Astrocyte (in vitro differentiated cells and primary cell): ENCODE measurements at regions not wholly inside any gene's neighbourhood (a gene's known extent, or its start where the extent isn't known, plus 50 kb on each side); places are given as distances from the start of the nearest gene placed in this dataset.

Experiments used
- DNase-seq: peaks from one replicate; pipeline ENCODE4 v3.0.0-alpha.2; 2010; ENCODE audit warnings: low read depth
- FAIRE-seq: peaks from 2 replicates; lab custom pipeline; 2011; peaks lifted over from hg19 to GRCh38; lab: Jason Lieb, UNC
- H2AFZ ChIP-seq: 2 replicates; pipeline ENCODE4 v1.6.0; 2012; ENCODE audit warnings: low read depth, low read length, inconsistent platforms
- H3K27ac ChIP-seq: 2 replicates; pipeline ENCODE4 v1.5.1; 2011; ENCODE audit warnings: low read depth, low read length, inconsistent platforms
- H3K27me3 ChIP-seq: 2 replicates; pipeline ENCODE4 v1.6.0; 2011; ENCODE audit warnings: low read length, inconsistent platforms; ENCODE audit not compliant: insufficient read depth
- H3K36me3 ChIP-seq: 2 replicates; pipeline ENCODE4 v1.5.1; 2011; ENCODE audit warnings: low read length, inconsistent platforms; ENCODE audit not compliant: insufficient read depth
- H3K4me1 ChIP-seq: 2 replicates; pipeline ENCODE4 v1.5.1; 2011; ENCODE audit warnings: low read length, inconsistent platforms; ENCODE audit not compliant: insufficient read depth
- H3K4me2 ChIP-seq: 2 replicates; pipeline ENCODE4 v1.6.0; 2012; ENCODE audit warnings: low read length, inconsistent platforms
- H3K4me3 ChIP-seq: 2 replicates; pipeline ENCODE4 v1.5.1; 2011; ENCODE audit warnings: low read depth, mild to moderate bottlenecking, low read length, inconsistent platforms; ENCODE audit not compliant: insufficient read depth
- H3K79me2 ChIP-seq: 2 replicates; pipeline ENCODE4 v1.6.0; 2012; ENCODE audit warnings: mild to moderate bottlenecking, low read length, inconsistent platforms; ENCODE audit not compliant: insufficient read depth
- H3K9ac ChIP-seq: 2 replicates; pipeline ENCODE4 v1.6.0; 2012; ENCODE audit warnings: mild to moderate bottlenecking, low read length, inconsistent platforms
- H3K9me3 ChIP-seq: 2 replicates; pipeline ENCODE4 v1.5.1; 2012; ENCODE audit warnings: low read depth, mild to moderate bottlenecking, low read length, inconsistent platforms; ENCODE audit not compliant: insufficient read depth
- H4K20me1 ChIP-seq: 2 replicates; pipeline ENCODE4 v1.6.0; 2012; ENCODE audit warnings: low read length, inconsistent platforms; ENCODE audit not compliant: insufficient read depth
- H3K27ac Mint-ChIP-seq: one replicate; pipeline ENCODE4 v1.8.0; 2021; ENCODE audit warnings: mild to moderate bottlenecking, mixed read lengths; ENCODE audit not compliant: unreplicated experiment
- H3K27me3 Mint-ChIP-seq: one replicate; pipeline ENCODE4 v1.8.0; 2021; ENCODE audit warnings: low read depth, mixed read lengths; ENCODE audit not compliant: unreplicated experiment
- H3K36me3 Mint-ChIP-seq: one replicate; pipeline ENCODE4 v1.8.0; 2021; ENCODE audit warnings: low read depth, mixed read lengths; ENCODE audit not compliant: unreplicated experiment
- H3K4me1 Mint-ChIP-seq: one replicate; pipeline ENCODE4 v1.8.0; 2021; ENCODE audit warnings: low read depth, mixed read lengths; ENCODE audit not compliant: unreplicated experiment
- H3K4me3 Mint-ChIP-seq: one replicate; pipeline ENCODE4 v1.8.0; 2021; ENCODE audit warnings: mild to moderate bottlenecking, moderate library complexity, mixed read lengths; ENCODE audit not compliant: unreplicated experiment
- H3K9me3 Mint-ChIP-seq: one replicate; pipeline ENCODE4 v1.8.0; 2021; ENCODE audit warnings: mild to moderate bottlenecking, mixed read lengths; ENCODE audit not compliant: unreplicated experiment
- EZH2 ChIP-seq: IDR thresholded peaks from 2 replicates; pipeline ENCODE4 v1.6.1; 2012; ENCODE audit warnings: mild to moderate bottlenecking, low read length, inconsistent platforms; ENCODE audit not compliant: insufficient read depth
- TF ChIP-seq, protein P1 (sequence below): IDR thresholded peaks from 2 replicates; pipeline ENCODE4 v1.5.1; 2011; ENCODE audit warnings: low read depth, mild to moderate bottlenecking, inconsistent platforms, low read length, moderate library complexity; ENCODE audit not compliant: insufficient read depth

DNA sequence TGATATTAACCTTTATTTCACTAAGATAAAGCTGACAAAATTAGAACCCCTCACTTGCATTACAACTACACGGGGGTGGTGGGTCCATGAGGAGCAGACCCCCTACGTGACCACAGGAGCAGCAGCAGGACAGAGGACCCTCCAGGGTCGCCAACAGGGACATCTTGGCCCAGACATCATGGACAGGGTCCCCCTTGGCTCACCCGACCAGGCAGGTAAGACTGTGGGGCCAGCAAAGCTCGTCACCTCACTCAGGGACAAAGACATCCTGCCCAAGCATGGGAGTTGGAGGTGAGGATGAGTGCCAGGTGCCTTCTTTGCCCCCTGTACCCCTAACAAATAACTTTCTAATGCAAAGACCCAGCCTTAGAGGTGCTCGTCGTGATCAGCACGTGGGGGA lies 111.3 kb upstream of the RAB6C start:
- Histone ChIP-seq H3K79me2 (no peaks in the 10 kb centered on the region), H3K4me3 (no peak overlapping the region), H3K9me3 (no peaks in the 10 kb centered on the region), H3K27me3 (no peaks in the 10 kb centered on the region), H3K4me1 (no peaks in the 10 kb centered on the region), H2AFZ (no peak overlapping the region), H4K20me1 (no peaks in the 10 kb centered on the region), H3K9ac (no peak overlapping the region), H3K36me3 (no peaks in the 10 kb centered on the region), H3K4me2 (no peak overlapping the region), H3K27ac (no peak overlapping the region)
- no peaks in the 10 kb centered on the region for H3K9me3 Mint-ChIP-seq
- FAIRE-seq (no peak), DNase-seq (no peak)
- TF ChIP-seq EZH2, result no peak
- TF ChIP-seq, protein P1, sequence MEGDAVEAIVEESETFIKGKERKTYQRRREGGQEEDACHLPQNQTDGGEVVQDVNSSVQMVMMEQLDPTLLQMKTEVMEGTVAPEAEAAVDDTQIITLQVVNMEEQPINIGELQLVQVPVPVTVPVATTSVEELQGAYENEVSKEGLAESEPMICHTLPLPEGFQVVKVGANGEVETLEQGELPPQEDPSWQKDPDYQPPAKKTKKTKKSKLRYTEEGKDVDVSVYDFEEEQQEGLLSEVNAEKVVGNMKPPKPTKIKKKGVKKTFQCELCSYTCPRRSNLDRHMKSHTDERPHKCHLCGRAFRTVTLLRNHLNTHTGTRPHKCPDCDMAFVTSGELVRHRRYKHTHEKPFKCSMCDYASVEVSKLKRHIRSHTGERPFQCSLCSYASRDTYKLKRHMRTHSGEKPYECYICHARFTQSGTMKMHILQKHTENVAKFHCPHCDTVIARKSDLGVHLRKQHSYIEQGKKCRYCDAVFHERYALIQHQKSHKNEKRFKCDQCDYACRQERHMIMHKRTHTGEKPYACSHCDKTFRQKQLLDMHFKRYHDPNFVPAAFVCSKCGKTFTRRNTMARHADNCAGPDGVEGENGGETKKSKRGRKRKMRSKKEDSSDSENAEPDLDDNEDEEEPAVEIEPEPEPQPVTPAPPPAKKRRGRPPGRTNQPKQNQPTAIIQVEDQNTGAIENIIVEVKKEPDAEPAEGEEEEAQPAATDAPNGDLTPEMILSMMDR, result no peak
- no peaks in the 10 kb centered on the region for H3K27me3 Mint-ChIP-seq
- no peak overlapping the region for H3K27ac Mint-ChIP-seq
- no peak overlapping the region for H3K4me3 Mint-ChIP-seq
- no peaks in the 10 kb centered on the region for H3K36me3 Mint-ChIP-seq
- no peaks in the 10 kb centered on the region for H3K4me1 Mint-ChIP-seq

DNA sequence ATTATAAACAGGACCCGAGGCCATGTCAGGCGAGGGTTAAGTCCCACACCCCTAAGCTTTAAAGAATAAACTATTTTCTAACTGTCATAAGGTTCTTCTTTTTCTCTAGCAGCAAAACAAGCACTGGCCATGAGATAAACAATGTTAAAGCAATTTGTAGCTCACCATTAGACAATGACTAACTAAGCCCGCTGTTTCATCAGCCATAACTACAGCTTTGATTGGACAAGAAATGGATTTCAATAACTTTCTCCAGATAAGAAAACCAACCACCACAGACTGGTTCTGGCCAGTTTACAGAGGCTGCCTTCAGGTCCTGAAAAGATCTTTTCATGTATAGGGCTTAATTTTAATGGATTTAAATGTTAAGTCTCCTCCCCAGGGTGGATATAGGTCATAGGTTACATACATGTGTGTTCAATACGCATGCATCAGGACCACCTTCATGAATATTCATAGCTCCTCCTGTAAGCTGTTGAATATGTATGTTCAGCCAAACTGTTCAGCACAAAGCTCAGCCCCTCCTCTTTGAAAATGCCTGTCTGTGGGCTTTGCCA lies 108.7 kb upstream of the RAB6C start:
- peaks cover 2% of the 10 kb centered on the region for H3K27me3 Mint-ChIP-seq
- no peaks in the 10 kb centered on the region for H4K20me1 ChIP-seq
- no peak for FAIRE-seq
- H3K9me3 ChIP-seq, result no peaks in the 10 kb centered on the region
- no peak overlapping the region for H3K4me3 ChIP-seq
- TF ChIP-seq, protein P1, result no peak
- TF ChIP-seq EZH2, result no peak
- H3K9ac ChIP-seq, result no peak overlapping the region
- H3K27me3 ChIP-seq, result no peaks in the 10 kb centered on the region
- no peak overlapping the region for H3K4me2 ChIP-seq
- no peaks in the 10 kb centered on the region for H3K4me1 Mint-ChIP-seq
- no peaks in the 10 kb centered on the region for H3K36me3 Mint-ChIP-seq
- DNase-seq, result no peak
- H3K4me1 ChIP-seq, result no peaks in the 10 kb centered on the region
- no peaks in the 10 kb centered on the region for H3K36me3 ChIP-seq
- H2AFZ ChIP-seq, result no peak overlapping the region
- H3K27ac ChIP-seq, result no peak overlapping the region
- H3K9me3 Mint-ChIP-seq, result no peaks in the 10 kb centered on the region
- H3K27ac Mint-ChIP-seq, result peak overlapping the region; percentile 31
- H3K4me3 Mint-ChIP-seq, result no peak overlapping the region
- H3K79me2 ChIP-seq, result no peaks in the 10 kb centered on the region

DNA sequence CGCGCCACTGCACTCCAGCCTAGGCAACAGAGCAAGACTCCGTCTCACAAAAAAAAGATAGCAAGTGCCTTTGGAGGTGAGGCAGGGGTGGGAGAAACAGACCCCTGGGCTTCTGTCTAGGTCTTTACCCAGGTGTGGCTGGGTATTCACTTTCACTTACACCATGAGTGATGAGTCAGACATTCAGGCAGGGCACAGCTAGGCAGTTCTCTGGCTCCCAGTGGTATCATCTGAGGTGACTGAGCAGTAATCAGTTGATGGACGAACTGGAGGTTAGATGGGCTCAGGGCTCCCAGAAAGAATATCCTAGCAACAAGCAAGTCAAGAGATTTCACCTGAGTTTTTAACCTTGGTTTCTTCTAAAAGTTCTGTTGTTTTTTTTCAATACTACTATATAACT lies 107.0 kb upstream of the RAB6C start:
- Histone ChIP-seq H3K9ac (no peak overlapping the region), H2AFZ (no peak overlapping the region), H3K36me3 (no peaks in the 10 kb centered on the region), H3K4me1 (no peaks in the 10 kb centered on the region), H4K20me1 (no peaks in the 10 kb centered on the region), H3K27me3 (no peaks in the 10 kb centered on the region), H3K4me2 (no peak overlapping the region), H3K79me2 (no peaks in the 10 kb centered on the region), H3K27ac (no peak overlapping the region), H3K9me3 (no peaks in the 10 kb centered on the region), H3K4me3 (no peak overlapping the region)
- Mint-ChIP-seq H3K36me3 (no peaks in the 10 kb centered on the region), H3K27ac (no peak overlapping the region), H3K9me3 (no peaks in the 10 kb centered on the region), H3K4me1 (peaks cover 3% of the 10 kb centered on the region), H3K4me3 (no peak overlapping the region), H3K27me3 (peaks cover 2% of the 10 kb centered on the region)
- FAIRE-seq (no peak), DNase-seq (no peak)
- TF ChIP-seq, protein P1, result no peak
- no peak for TF ChIP-seq EZH2
